ENCODE measurements at regions not wholly inside any gene's neighbourhood (a gene's known extent, or its start where the extent isn't known, plus 50 kb on each side); places are given as distances from the start of the nearest gene placed in this dataset.

DNA sequence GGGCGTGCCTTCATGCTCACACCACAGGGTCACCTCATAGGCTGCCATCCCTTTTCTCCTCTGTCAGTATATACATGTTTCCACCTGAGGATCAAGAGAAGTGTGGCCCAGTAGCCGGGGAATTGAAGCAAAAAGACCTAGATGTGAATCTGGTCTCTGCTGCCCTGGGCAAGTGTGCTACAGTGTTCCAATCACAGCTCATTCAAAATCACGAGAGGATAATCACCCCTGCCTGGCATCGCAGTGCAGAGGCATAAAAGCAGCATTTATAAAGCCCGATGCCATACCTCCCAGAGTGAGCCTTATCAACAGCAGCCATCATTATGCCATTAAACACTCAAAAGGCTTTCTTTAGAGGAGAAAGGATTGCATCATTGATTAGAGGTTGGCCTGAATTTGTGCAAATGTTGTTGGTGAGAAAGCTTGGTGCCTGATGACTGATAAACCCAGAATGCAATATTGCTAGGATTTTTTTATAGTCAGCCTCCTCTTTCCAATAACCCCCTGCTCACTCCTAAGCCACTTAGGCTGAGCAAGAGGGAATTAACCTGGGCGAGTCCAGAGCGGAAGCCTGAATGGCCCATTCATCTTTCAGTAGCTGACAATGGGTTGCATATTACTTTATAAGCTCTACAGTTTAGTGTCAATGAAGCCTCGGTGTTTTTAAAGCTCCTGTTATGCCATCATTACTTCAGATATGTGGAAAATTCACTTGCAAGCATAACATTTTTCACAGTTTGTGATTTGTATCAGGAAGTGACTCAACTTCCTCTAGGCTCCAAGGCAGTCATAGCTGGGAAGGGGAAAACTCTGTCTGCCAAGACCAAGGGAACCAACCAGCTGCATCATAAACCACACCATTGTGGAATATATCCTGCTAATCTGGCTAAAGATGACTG lies 92.5 kb upstream of the NXT1 start:
- ChIA-PET CTCF (interaction anchor here (1.0 to 4.3 kb wide), 7 partner anchors 12 to 405 kb away, joined by 3 to 27 read pairs (median 7); no protein-coding TSS in a partner anchor), POLR2A (interaction anchor here (0.5 to 1.4 kb wide), 4 partner anchors 40 to 425 kb away, joined by 3 to 5 read pairs (median 3); no protein-coding TSS in a partner anchor)

GRCh38 chr20:23257106-23257761 lies 93.4 kb upstream of the NXT1 start:
- H3K4me3 ChIP-seq (ENCODE audit: low read depth, low read length) = no peak overlapping the region
- ChIA-PET CTCF (interaction anchor here (2.1 to 4.3 kb wide), 4 partner anchors 12 to 82 kb away, joined by 7 to 27 read pairs (median 8); no protein-coding TSS in a partner anchor), POLR2A (interaction anchor here (0.5 kb wide), 1 partner anchor 73 kb away, joined by 3 read pairs; no protein-coding TSS in a partner anchor)
- TF ChIP-seq CTCF (IDR thresholded peaks at IDR 0.05; ENCODE audit: insufficient read depth, low read length, missing control alignments) = no peak
- DNase-seq (ENCODE audit: low read depth, low spot score) = no peak

More for the DNA sequence above, 92.5 kb upstream of the NXT1 start:
- no peak overlapping the region for H3K4me3 ChIP-seq (ENCODE audit: low read depth, low read length)
- no peak for TF ChIP-seq CTCF (IDR thresholded peaks at IDR 0.05; ENCODE audit: insufficient read depth, low read length, missing control alignments)
- DNase-seq (ENCODE audit: low read depth, low spot score) = peak; percentile 46

GRCh38 chr20:23255716-23256385 lies 94.7 kb upstream of the NXT1 start:
- no peak for DNase-seq (ENCODE audit: low read depth, low spot score)
- ChIA-PET POLR2A (no interaction called here), CTCF (interaction anchor here (1.5 to 4.3 kb wide), 2 partner anchors 11 to 21 kb away, joined by 4 to 27 read pairs; no protein-coding TSS in a partner anchor)
- TF ChIP-seq CTCF (IDR thresholded peaks at IDR 0.05; ENCODE audit: insufficient read depth, low read length, missing control alignments) = no peak
- no peak overlapping the region for H3K4me3 ChIP-seq (ENCODE audit: low read depth, low read length)

- ChIA-PET CTCF (interaction anchor here (1.5 to 4.3 kb wide), 2 partner anchors 10 to 20 kb away, joined by 4 to 27 read pairs; no protein-coding TSS in a partner anchor), POLR2A (no interaction called here)
- no peak overlapping the region for H3K4me3 ChIP-seq (ENCODE audit: low read depth, low read length)
- TF ChIP-seq CTCF (IDR thresholded peaks at IDR 0.05; ENCODE audit: insufficient read depth, low read length, missing control alignments) = no peak
- no peak for DNase-seq (ENCODE audit: low read depth, low spot score)
Observed at GRCh38 chr20:23255106-23255505, 95.5 kb upstream of the NXT1 start.

GRCh38 chr20:23254505-23254904 lies 96.1 kb upstream of the NXT1 start:
- H3K4me3 ChIP-seq (ENCODE audit: low read depth, low read length) = no peak overlapping the region
- DNase-seq (ENCODE audit: low read depth, low spot score) = no peak
- ChIA-PET CTCF (interaction anchor here (0.9 to 4.3 kb wide), 2 partner anchors 10 to 20 kb away, joined by 4 to 27 read pairs; no protein-coding TSS in a partner anchor), POLR2A (no interaction called here)
- TF ChIP-seq CTCF (IDR thresholded peaks at IDR 0.05; ENCODE audit: insufficient read depth, low read length, missing control alignments) = no peak
